ENCODE measurements at regions not wholly inside any gene's neighbourhood (a gene's known extent, or its start where the extent isn't known, plus 50 kb on each side); places are given as distances from the start of the nearest gene placed in this dataset.

DNA sequence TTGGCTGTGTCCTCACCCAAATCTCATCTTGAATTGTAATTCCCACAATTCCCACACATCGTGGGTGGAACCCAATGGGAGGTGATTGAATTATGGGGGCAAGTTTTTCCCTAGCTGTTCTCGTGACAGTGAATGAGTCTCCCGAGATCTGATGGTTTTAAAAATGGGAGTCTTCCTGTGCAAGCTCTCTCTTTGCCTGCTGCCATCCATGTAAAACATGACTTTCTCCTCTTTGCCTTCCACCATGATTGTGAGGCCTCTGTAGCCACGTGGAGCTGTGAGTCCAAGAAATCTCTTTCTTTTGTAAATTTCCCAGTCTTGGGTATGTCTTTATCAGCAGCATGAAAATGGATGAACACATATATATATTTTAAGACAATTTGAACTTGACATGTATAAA is 285.4 kb downstream of the BAMBI start:
- TF ChIP-seq, protein P1, sequence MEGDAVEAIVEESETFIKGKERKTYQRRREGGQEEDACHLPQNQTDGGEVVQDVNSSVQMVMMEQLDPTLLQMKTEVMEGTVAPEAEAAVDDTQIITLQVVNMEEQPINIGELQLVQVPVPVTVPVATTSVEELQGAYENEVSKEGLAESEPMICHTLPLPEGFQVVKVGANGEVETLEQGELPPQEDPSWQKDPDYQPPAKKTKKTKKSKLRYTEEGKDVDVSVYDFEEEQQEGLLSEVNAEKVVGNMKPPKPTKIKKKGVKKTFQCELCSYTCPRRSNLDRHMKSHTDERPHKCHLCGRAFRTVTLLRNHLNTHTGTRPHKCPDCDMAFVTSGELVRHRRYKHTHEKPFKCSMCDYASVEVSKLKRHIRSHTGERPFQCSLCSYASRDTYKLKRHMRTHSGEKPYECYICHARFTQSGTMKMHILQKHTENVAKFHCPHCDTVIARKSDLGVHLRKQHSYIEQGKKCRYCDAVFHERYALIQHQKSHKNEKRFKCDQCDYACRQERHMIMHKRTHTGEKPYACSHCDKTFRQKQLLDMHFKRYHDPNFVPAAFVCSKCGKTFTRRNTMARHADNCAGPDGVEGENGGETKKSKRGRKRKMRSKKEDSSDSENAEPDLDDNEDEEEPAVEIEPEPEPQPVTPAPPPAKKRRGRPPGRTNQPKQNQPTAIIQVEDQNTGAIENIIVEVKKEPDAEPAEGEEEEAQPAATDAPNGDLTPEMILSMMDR (IDR thresholded peaks at IDR 0.05): no peak
- no peak for TF ChIP-seq POLR2A (IDR thresholded peaks at IDR 0.05)

Measured in heart left ventricle (tissue), 13 donors.